Loucy (cell line): ENCODE measurements at regions not wholly inside any gene's neighbourhood (a gene's known extent, or its start where the extent isn't known, plus 50 kb on each side); places are given as distances from the start of the nearest gene placed in this dataset.
A peak's percentile ranks its signal among the peaks of the same experiment; 100 is the strongest.

Experiments
- H2AFZ ChIP-seq: fragments of 200-600 bp; sonication (generic); 2 replicates; pipeline ENCODE4 v1.6.0; 2016; ENCODE audit warnings: antibody characterized with exemption, mild to moderate bottlenecking, low read length, moderate library complexity
- H3F3A ChIP-seq: fragments of 200-600 bp; 2 replicates; pipeline ENCODE4 v1.6.0; 2016; ENCODE audit warnings: antibody characterized with exemption, low read depth, mild to moderate bottlenecking
- H3K27me3 ChIP-seq: fragments of 200-600 bp; sonication (generic); 2 replicates; pipeline ENCODE4 v1.6.1; 2014; ENCODE audit warnings: low read length, mild to moderate bottlenecking; ENCODE audit not compliant: insufficient read depth, poor library complexity, severe bottlenecking
- H3K36me3 ChIP-seq: fragments of 200-600 bp; sonication (generic); 2 replicates; pipeline ENCODE4 v1.6.1; 2016; ENCODE audit warnings: low read length; ENCODE audit not compliant: insufficient read depth
- H3K4me1 ChIP-seq: fragments of 200-600 bp; sonication (generic); 2 replicates; pipeline ENCODE4 v1.5.1; 2014; ENCODE audit warnings: low read length, mild to moderate bottlenecking; ENCODE audit not compliant: insufficient read depth, poor library complexity, severe bottlenecking
- H3K4me2 ChIP-seq: fragments of 200-600 bp; sonication (generic); 2 replicates; pipeline ENCODE4 v1.6.0; 2014; ENCODE audit warnings: antibody characterized with exemption, low read length, low read depth, mild to moderate bottlenecking; ENCODE audit not compliant: poor library complexity, severe bottlenecking
- H3K4me3 ChIP-seq: fragments of 200-600 bp; sonication (generic); 2 replicates; pipeline ENCODE4 v1.5.1; 2014; ENCODE audit warnings: low read length, mild to moderate bottlenecking, mixed read lengths; ENCODE audit not compliant: poor library complexity, severe bottlenecking
- H3K79me2 ChIP-seq: fragments of 200-600 bp; sonication (generic); 2 replicates; pipeline ENCODE4 v1.6.1; 2014; ENCODE audit warnings: low read length; ENCODE audit not compliant: insufficient read depth
- H3K9ac ChIP-seq: fragments of 200-600 bp; sonication (generic); 2 replicates; pipeline ENCODE4 v1.6.0; 2014; ENCODE audit warnings: mild to moderate bottlenecking, low read depth, low read length, moderate library complexity; ENCODE audit not compliant: poor library complexity, severe bottlenecking
- H3K9me2 ChIP-seq: fragments of 200-600 bp; sonication (generic); replicated peaks from 2 replicates; pipeline ENCODE4 v1.6.1; 2016; ENCODE audit warnings: low read depth, low read length, mixed read lengths
- H3K9me3 ChIP-seq: fragments of 200-600 bp; sonication (generic); 2 replicates; pipeline ENCODE4 v1.6.1; 2014; ENCODE audit warnings: mild to moderate bottlenecking, antibody characterized with exemption, low read length, low read depth; ENCODE audit not compliant: insufficient read depth
- H4K20me1 ChIP-seq: fragments of 200-600 bp; sonication (generic); 2 replicates; pipeline ENCODE4 v1.6.0; 2014; ENCODE audit warnings: antibody characterized with exemption, low read length, mild to moderate bottlenecking; ENCODE audit not compliant: insufficient read depth, poor library complexity, severe bottlenecking
- CTCF ChIP-seq: fragments of 200-600 bp; sonication (generic); conservative IDR thresholded peaks from 2 replicates; pipeline ENCODE4 v1.5.1; 2014; ENCODE audit warnings: mild to moderate bottlenecking, antibody characterized with exemption, low read length
- EZH2phosphoT487 ChIP-seq: fragments of 200-600 bp; IDR thresholded peaks from 2 replicates; pipeline ENCODE4 v1.6.1; 2018; ENCODE audit warnings: antibody characterized with exemption, mild to moderate bottlenecking, moderate library complexity, borderline replicate concordance

- no peak overlapping the region for H3K4me3 ChIP-seq
Measured at GRCh38 chr3:82080792-82081191, 319.3 kb upstream of the GBE1 start.

GRCh38 chr3:82080261-82080660 is 318.8 kb upstream of the GBE1 start:
- no peak overlapping the region for H3K4me3 ChIP-seq
- no peaks in the 10 kb centered on the region for H4K20me1 ChIP-seq
- H3K9ac ChIP-seq, result no peak overlapping the region
- no peak overlapping the region for H2AFZ ChIP-seq
- peak overlapping the region; percentile 33 for H3K4me2 ChIP-seq
- H3F3A ChIP-seq, result no peaks in the 10 kb centered on the region
- H3K9me2 ChIP-seq, result no peaks in the 10 kb centered on the region
- peaks cover 3% of the 10 kb centered on the region for H3K4me1 ChIP-seq
- no peaks in the 10 kb centered on the region for H3K36me3 ChIP-seq
- H3K27me3 ChIP-seq, result no peaks in the 10 kb centered on the region
- TF ChIP-seq EZH2phosphoT487 (no peak), CTCF (no peak)
- H3K79me2 ChIP-seq, result no peaks in the 10 kb centered on the region
- H3K9me3 ChIP-seq, result no peaks in the 10 kb centered on the region

More at GRCh38 chr3:82080792-82081191, 319.3 kb upstream of the GBE1 start:
- Histone ChIP-seq H3K9me2 (no peaks in the 10 kb centered on the region), H4K20me1 (no peaks in the 10 kb centered on the region), H3K4me2 (peak overlapping the region; percentile 33), H3K27me3 (no peaks in the 10 kb centered on the region), H3K79me2 (no peaks in the 10 kb centered on the region), H3K9me3 (no peaks in the 10 kb centered on the region), H3F3A (no peaks in the 10 kb centered on the region), H2AFZ (no peak overlapping the region), H3K9ac (no peak overlapping the region), H3K4me1 (peaks cover 3% of the 10 kb centered on the region), H3K36me3 (no peaks in the 10 kb centered on the region)
- TF ChIP-seq EZH2phosphoT487 (no peak), CTCF (no peak)

GRCh38 chr3:82079335-82079890 is 318.0 kb upstream of the GBE1 start:
- Histone ChIP-seq H4K20me1 (no peaks in the 10 kb centered on the region), H3K4me1 (peaks cover 3% of the 10 kb centered on the region), H3K4me3 (no peak overlapping the region), H3K27me3 (no peaks in the 10 kb centered on the region), H3K9me2 (no peaks in the 10 kb centered on the region), H2AFZ (no peak overlapping the region), H3F3A (no peaks in the 10 kb centered on the region), H3K9me3 (no peaks in the 10 kb centered on the region), H3K4me2 (no peak overlapping the region), H3K9ac (no peak overlapping the region), H3K79me2 (no peaks in the 10 kb centered on the region), H3K36me3 (no peaks in the 10 kb centered on the region)
- TF ChIP-seq EZH2phosphoT487, result no peak
- TF ChIP-seq CTCF, result no peak
